Erythroblast (primary cell): ENCODE measurements at regions not wholly inside any gene's neighbourhood (a gene's known extent, or its start where the extent isn't known, plus 50 kb on each side); places are given as distances from the start of the nearest gene placed in this dataset.

Experiments used
- GATA1 ChIP-seq: IDR thresholded peaks from 2 replicates; pipeline ENCODE4 v1.6.1; 2011; ENCODE audit warnings: low read depth, mild to moderate bottlenecking, control low read depth, low read length, moderate library complexity
- POLR2A ChIP-seq: IDR thresholded peaks from 2 replicates; pipeline ENCODE4 v1.6.1; 2011; ENCODE audit warnings: mild to moderate bottlenecking, low read length

DNA sequence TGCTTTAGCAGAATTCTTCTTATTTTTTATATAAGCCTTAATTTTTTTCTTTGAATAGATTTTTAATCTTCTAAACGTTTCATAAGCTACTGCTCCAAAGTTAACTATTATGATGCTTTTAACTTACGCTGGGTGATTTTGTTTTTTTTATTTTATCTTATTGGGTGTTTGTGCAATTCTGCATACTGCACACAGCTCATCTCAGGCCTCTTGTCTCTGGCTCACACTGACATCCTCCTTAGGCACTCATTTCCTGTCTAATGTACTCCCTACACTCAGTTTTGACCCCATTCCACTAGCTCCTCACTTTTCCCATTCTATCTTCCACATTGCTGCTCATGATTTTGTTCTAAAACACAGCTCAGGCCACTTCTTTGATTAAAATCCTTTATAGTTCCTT is 111.9 kb upstream of the MAP9 start:
- TF ChIP-seq POLR2A: no peak
- no peak for TF ChIP-seq GATA1
